Ovary (tissue), 3 donors: ENCODE measurements at regions not wholly inside any gene's neighbourhood (a gene's known extent, or its start where the extent isn't known, plus 50 kb on each side); places are given as distances from the start of the nearest gene placed in this dataset.

Experiments
- EP300 ChIP-seq: sonication (generic); formaldehyde crosslinking; IDR thresholded peaks from one replicate; pipeline ENCODE4 v1.6.1; 2017; ENCODE audit warnings: antibody characterized with exemption
- POLR2A ChIP-seq: fragments of 450-650 bp; IDR thresholded peaks from one replicate; pipeline ENCODE4 v1.6.1; 2017; ENCODE audit warnings: antibody characterized with exemption, mild to moderate bottlenecking, moderate library complexity
- TF ChIP-seq, protein P1 (sequence below), 3 donors: fragments of 450-650 bp in 2 of 3; fragments of 200-600 bp in 1 of 3; IDR thresholded peaks; one replicate each; pipeline versions ENCODE4 v1.5.1 to v1.8.0; 2016 to 2022; ENCODE audit warnings: antibody characterized with exemption in 3 of 3, mild to moderate bottlenecking in 1 of 3
- donor health status: DM: no; HTN: no; CAD: no.

DNA sequence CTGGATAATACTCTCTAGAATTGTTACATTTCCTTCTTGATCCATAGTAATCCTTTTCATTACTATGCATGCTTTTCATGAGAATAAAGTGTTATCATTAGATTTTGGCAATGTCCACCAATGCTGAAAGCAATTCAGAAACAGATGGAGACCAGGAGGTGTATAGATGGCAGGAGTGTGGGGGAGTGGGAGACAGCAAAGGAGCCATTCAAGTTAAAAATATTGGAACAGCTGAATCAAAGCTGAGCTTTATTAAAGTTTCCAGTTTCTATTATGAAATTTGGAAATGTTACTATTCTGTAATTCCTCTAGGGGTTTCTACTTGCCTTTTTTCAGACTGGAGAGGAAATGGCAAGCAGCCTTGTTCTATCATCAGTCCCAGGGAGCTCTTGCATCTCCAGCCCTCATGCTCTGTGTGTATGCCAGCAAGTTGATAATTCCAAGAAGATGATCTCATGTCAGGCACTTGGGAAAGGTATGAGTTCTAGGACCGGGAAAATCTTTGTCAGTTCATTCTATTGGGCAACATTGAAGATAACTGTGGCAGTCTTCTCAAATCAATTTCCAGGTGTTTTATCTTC lies 228.0 kb downstream of the CD109 start:
- TF ChIP-seq, protein P1, sequence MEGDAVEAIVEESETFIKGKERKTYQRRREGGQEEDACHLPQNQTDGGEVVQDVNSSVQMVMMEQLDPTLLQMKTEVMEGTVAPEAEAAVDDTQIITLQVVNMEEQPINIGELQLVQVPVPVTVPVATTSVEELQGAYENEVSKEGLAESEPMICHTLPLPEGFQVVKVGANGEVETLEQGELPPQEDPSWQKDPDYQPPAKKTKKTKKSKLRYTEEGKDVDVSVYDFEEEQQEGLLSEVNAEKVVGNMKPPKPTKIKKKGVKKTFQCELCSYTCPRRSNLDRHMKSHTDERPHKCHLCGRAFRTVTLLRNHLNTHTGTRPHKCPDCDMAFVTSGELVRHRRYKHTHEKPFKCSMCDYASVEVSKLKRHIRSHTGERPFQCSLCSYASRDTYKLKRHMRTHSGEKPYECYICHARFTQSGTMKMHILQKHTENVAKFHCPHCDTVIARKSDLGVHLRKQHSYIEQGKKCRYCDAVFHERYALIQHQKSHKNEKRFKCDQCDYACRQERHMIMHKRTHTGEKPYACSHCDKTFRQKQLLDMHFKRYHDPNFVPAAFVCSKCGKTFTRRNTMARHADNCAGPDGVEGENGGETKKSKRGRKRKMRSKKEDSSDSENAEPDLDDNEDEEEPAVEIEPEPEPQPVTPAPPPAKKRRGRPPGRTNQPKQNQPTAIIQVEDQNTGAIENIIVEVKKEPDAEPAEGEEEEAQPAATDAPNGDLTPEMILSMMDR (IDR thresholded peaks at IDR 0.05) = no peak
- no peak for TF ChIP-seq POLR2A
- no peak for TF ChIP-seq EP300
